ENCODE measurements at regions not wholly inside any gene's neighbourhood (a gene's known extent, or its start where the extent isn't known, plus 50 kb on each side); places are given as distances from the start of the nearest gene placed in this dataset.

DNA sequence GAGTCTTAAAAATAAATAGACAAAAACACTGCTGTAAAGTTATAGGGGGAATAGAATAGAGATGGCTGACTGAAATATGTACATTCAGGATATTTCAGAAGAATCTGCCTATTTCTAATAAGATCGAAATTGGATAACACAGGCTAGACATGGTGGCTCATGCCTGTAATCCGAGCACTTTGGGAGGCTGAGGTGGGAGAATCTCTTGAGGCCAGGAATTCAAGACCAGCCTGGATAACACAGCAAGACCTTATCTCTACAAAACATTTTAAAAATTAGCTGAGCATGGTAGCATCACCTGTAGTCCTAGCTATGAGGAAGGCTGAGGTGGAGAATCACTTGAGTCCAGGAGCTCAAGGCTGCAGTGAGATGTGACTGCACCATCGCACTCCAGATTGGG, 146.6 kb upstream of the CCDC150 start:
- TF ChIP-seq NFIC (IDR thresholded peaks at IDR 0.05) (no peak), TEAD4 (IDR thresholded peaks at IDR 0.05) (no peak)

DNA sequence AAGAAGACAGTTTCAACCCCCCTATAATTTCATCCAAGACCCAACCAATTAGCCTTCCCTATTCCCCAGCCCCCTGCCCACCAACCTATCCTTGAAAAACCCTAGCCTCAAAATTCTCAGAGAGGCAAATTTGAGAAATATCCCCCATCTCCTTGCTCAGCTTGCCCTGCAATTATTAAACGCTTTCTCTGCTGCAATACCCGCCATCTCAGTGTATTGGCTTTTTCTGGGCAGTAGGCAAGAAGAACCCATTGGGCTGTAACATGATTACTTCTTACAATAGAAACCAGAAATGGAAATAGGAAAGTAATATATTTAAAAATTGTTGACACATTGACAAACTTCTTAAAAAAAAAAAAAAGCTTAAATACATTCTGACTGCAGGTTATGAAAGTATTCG, 140.6 kb upstream of the CCDC150 start:
- TF ChIP-seq EGR1 (IDR thresholded peaks at IDR 0.05) (no peak), TEAD4 (IDR thresholded peaks at IDR 0.05) (no peak), NFIC (IDR thresholded peaks at IDR 0.05) (no peak)

DNA sequence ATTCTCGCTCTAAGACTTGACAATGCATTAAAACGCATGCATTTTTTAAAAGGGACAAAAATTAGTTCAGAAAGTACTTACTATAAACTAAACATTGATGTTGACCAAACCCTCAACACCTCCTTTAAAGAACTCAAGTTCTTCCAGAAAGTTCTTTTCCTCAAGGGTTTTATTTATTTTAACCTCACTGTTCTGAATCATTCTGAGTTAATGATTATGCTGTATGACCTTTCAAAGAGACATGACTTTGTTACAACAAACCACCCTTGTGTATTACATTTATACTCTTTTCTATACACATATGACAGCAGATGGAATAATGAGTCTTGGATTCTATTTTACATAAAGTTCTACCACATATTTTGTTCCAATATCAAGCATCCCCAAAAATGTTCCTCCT, 139.8 kb upstream of the CCDC150 start:
- TF ChIP-seq TCF12 (IDR thresholded peaks at IDR 0.05; ENCODE audit: low read depth) = no peak
- TF ChIP-seq, protein P1, sequence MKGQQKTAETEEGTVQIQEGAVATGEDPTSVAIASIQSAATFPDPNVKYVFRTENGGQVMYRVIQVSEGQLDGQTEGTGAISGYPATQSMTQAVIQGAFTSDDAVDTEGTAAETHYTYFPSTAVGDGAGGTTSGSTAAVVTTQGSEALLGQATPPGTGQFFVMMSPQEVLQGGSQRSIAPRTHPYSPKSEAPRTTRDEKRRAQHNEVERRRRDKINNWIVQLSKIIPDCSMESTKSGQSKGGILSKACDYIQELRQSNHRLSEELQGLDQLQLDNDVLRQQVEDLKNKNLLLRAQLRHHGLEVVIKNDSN (IDR thresholded peaks at IDR 0.05) = no peak
- TF ChIP-seq, protein P2, sequence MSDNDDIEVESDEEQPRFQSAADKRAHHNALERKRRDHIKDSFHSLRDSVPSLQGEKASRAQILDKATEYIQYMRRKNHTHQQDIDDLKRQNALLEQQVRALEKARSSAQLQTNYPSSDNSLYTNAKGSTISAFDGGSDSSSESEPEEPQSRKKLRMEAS (IDR thresholded peaks at IDR 0.05) = no peak
- TF ChIP-seq ZBTB7A (IDR thresholded peaks at IDR 0.05; ENCODE audit: low read depth) = no peak
- TF ChIP-seq TEAD4 (IDR thresholded peaks at IDR 0.05) = no peak
- TF ChIP-seq TAF1 (IDR thresholded peaks at IDR 0.05; ENCODE audit: low read depth) = no peak
- no peak for TF ChIP-seq EP300 (IDR thresholded peaks at IDR 0.05; ENCODE audit: borderline replicate concordance)
- no peak for TF ChIP-seq YY1 (IDR thresholded peaks at IDR 0.05; ENCODE audit: low read depth)
- no peak for TF ChIP-seq CEBPB (IDR thresholded peaks at IDR 0.05)
- TF ChIP-seq CREB1 (IDR thresholded peaks at IDR 0.05; ENCODE audit: low read depth) = no peak
- no peak for TF ChIP-seq RAD21 (IDR thresholded peaks at IDR 0.05; ENCODE audit: low read depth)
- no peak for TF ChIP-seq EGR1 (IDR thresholded peaks at IDR 0.05)

DNA sequence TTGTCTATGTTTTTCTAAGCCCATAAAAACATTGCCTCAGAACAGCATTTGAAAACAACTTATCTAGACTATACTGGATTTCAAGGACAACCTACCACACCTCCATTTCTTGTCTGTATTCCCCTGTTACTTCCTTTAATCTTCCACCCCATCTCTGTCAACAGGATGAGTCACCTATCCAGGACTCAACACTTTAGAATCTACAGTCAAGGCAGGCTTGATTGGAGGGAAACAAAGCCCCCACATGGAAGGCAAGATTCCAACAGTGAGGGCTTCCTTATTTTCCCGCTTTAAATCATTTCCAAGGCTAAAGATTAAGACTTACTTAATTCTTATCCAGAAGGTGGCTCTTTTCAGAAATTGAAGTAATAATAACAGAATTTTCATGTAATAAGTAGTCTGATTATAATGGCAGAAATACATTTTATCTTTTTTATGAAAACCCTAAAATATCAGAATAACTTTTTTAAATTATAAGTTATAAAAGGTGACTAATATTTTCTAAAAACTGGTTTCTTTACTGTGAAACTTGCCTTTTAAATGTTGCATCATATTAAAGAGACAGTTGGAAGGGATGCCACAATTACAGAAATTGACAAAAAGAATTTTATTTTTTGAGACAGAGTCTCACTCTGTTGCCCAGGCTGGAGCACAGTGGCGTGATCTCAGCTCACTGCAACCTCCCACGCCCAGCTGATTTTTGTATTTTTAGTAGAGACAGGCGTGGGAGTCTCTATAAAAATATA, 138.7 kb upstream of the CCDC150 start:
- TF ChIP-seq EP300 (IDR thresholded peaks at IDR 0.05; ENCODE audit: borderline replicate concordance) = no peak

DNA sequence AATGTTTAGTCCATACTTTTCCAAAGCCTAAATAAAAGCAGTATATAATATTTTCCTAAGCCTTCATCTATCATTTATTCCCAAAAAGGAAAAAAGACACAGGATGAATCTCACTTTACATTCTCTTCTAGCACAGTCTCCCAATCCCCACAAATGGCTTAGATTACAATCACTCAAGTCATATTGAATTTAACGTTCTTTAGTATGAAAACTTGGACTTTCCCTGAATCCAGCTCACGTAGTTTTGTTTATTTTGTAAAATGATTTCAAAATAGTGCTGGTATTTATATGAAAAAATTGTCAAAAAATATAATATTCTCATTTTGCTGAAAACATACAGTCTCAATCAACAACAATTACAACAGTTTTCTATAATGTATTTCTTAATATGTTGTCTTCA, 137.7 kb upstream of the CCDC150 start:
- TF ChIP-seq NFIC (IDR thresholded peaks at IDR 0.05) = no peak
- no peak for TF ChIP-seq TCF12 (IDR thresholded peaks at IDR 0.05; ENCODE audit: low read depth)
- TF ChIP-seq, protein P3, sequence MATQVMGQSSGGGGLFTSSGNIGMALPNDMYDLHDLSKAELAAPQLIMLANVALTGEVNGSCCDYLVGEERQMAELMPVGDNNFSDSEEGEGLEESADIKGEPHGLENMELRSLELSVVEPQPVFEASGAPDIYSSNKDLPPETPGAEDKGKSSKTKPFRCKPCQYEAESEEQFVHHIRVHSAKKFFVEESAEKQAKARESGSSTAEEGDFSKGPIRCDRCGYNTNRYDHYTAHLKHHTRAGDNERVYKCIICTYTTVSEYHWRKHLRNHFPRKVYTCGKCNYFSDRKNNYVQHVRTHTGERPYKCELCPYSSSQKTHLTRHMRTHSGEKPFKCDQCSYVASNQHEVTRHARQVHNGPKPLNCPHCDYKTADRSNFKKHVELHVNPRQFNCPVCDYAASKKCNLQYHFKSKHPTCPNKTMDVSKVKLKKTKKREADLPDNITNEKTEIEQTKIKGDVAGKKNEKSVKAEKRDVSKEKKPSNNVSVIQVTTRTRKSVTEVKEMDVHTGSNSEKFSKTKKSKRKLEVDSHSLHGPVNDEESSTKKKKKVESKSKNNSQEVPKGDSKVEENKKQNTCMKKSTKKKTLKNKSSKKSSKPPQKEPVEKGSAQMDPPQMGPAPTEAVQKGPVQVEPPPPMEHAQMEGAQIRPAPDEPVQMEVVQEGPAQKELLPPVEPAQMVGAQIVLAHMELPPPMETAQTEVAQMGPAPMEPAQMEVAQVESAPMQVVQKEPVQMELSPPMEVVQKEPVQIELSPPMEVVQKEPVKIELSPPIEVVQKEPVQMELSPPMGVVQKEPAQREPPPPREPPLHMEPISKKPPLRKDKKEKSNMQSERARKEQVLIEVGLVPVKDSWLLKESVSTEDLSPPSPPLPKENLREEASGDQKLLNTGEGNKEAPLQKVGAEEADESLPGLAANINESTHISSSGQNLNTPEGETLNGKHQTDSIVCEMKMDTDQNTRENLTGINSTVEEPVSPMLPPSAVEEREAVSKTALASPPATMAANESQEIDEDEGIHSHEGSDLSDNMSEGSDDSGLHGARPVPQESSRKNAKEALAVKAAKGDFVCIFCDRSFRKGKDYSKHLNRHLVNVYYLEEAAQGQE (IDR thresholded peaks at IDR 0.05; ENCODE audit: low read depth) = no peak
- no peak for TF ChIP-seq TEAD4 (IDR thresholded peaks at IDR 0.05)
- no peak for TF ChIP-seq EP300 (IDR thresholded peaks at IDR 0.05; ENCODE audit: borderline replicate concordance)
- no peak for TF ChIP-seq ZBTB7A (IDR thresholded peaks at IDR 0.05; ENCODE audit: low read depth)
- no peak for TF ChIP-seq FOXM1 (IDR thresholded peaks at IDR 0.05; ENCODE audit: borderline replicate concordance, low read depth)
- TF ChIP-seq EGR1 (IDR thresholded peaks at IDR 0.05) = no peak
- TF ChIP-seq, protein P2 (IDR thresholded peaks at IDR 0.05) = no peak
- no peak for TF ChIP-seq CREB1 (IDR thresholded peaks at IDR 0.05; ENCODE audit: low read depth)
- TF ChIP-seq, protein P1 (IDR thresholded peaks at IDR 0.05) = no peak
- no peak for TF ChIP-seq RAD21 (IDR thresholded peaks at IDR 0.05; ENCODE audit: low read depth)
- no peak for TF ChIP-seq YY1 (IDR thresholded peaks at IDR 0.05; ENCODE audit: low read depth)
- TF ChIP-seq CEBPB (IDR thresholded peaks at IDR 0.05) = no peak
- TF ChIP-seq TAF1 (IDR thresholded peaks at IDR 0.05; ENCODE audit: low read depth) = no peak

DNA sequence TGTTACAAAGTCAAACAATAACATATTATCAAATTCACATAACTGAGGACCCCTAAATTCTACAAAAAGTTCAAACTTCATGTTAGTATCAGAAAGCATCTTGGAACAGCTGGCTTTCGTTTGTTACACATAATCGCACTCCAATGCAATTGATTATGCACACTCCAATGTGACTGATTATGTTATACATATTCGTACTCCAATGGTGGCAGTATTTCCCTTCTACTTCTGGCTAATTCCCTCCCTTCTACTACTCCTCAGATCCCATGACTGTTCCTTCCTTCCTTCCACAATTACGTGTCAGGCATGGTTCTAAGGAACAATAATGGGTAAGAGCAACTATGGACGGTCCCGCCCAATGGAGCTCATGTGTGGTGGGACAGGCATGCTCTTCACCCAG, 137.1 kb upstream of the CCDC150 start:
- no peak for TF ChIP-seq EP300 (IDR thresholded peaks at IDR 0.05; ENCODE audit: borderline replicate concordance)
- no peak for TF ChIP-seq YY1 (IDR thresholded peaks at IDR 0.05; ENCODE audit: low read depth)
- no peak for TF ChIP-seq TEAD4 (IDR thresholded peaks at IDR 0.05)
- no peak for TF ChIP-seq TCF12 (IDR thresholded peaks at IDR 0.05; ENCODE audit: low read depth)
- no peak for TF ChIP-seq EGR1 (IDR thresholded peaks at IDR 0.05)
- TF ChIP-seq TAF1 (IDR thresholded peaks at IDR 0.05; ENCODE audit: low read depth) = no peak
- no peak for TF ChIP-seq NFIC (IDR thresholded peaks at IDR 0.05)
- TF ChIP-seq, protein P2 (IDR thresholded peaks at IDR 0.05) = no peak
- TF ChIP-seq RAD21 (IDR thresholded peaks at IDR 0.05; ENCODE audit: low read depth) = no peak
- TF ChIP-seq ZBTB7A (IDR thresholded peaks at IDR 0.05; ENCODE audit: low read depth) = no peak
- TF ChIP-seq, protein P3 (IDR thresholded peaks at IDR 0.05; ENCODE audit: low read depth) = no peak
- TF ChIP-seq FOXM1 (IDR thresholded peaks at IDR 0.05; ENCODE audit: borderline replicate concordance, low read depth) = no peak
- no peak for TF ChIP-seq CEBPB (IDR thresholded peaks at IDR 0.05)
- no peak for TF ChIP-seq CREB1 (IDR thresholded peaks at IDR 0.05; ENCODE audit: low read depth)
- TF ChIP-seq, protein P1 (IDR thresholded peaks at IDR 0.05) = no peak
